H1 (cell line): ENCODE measurements at regions not wholly inside any gene's neighbourhood (a gene's known extent, or its start where the extent isn't known, plus 50 kb on each side); places are given as distances from the start of the nearest gene placed in this dataset.

Source experiments
- CTCF ChIA-PET: fragments of 300-600 bp; sonication (Branson Sonifier 250); formaldehyde crosslinking; loops from one replicate; lab custom pipeline; 2021; ENCODE audit not compliant: partially characterized antibody; lab: Charles Lee
- POLR2A ChIA-PET: fragments of 300-600 bp; sonication (Branson Sonifier 250); formaldehyde crosslinking; loops from one replicate; lab custom pipeline; 2021; ENCODE audit warnings: inconsistent platforms; ENCODE audit not compliant: partially characterized antibody; lab: Charles Lee
- DNase-seq, 2 experiments: peaks; one replicate each; pipeline versions ENCODE4 v3.0.0 to v3.0.0-alpha.2; 2010 to 2022; ENCODE audit warnings: low spot score in 2 of 2, low read depth in 1 of 2, mixed read lengths in 1 of 2
- FAIRE-seq: peaks from 2 replicates; lab custom pipeline; 2011; peaks lifted over from hg19 to GRCh38; lab: Jason Lieb, UNC
- H2AFZ ChIP-seq: 2 replicates; pipeline ENCODE4 v1.8.1; 2012; ENCODE audit warnings: low read length, inconsistent platforms
- H2AK5ac ChIP-seq: 2 replicates; pipeline ENCODE4 v1.6.1; 2013; ENCODE audit warnings: low read depth, low read length
- H2BK120ac ChIP-seq: replicated peaks from 2 replicates; pipeline ENCODE3; 2013; ENCODE audit warnings: low read depth, low read length, inconsistent platforms
- H2BK12ac ChIP-seq: 2 replicates; pipeline ENCODE4 v1.6.1; 2013; ENCODE audit warnings: low read depth, low read length
- H2BK15ac ChIP-seq: 2 replicates; pipeline ENCODE4 v1.6.1; 2013; ENCODE audit warnings: low read length
- H2BK20ac ChIP-seq: 2 replicates; pipeline ENCODE4 v1.6.1; 2013; ENCODE audit warnings: low read length
- H2BK5ac ChIP-seq: 2 replicates; pipeline ENCODE4 v1.6.1; 2013; ENCODE audit warnings: low read depth, low read length
- H3K14ac ChIP-seq: 2 replicates; pipeline ENCODE4 v1.6.1; 2013; ENCODE audit warnings: inconsistent platforms; ENCODE audit not compliant: insufficient read length
- H3K18ac ChIP-seq: 2 replicates; pipeline ENCODE4 v1.6.1; 2013; ENCODE audit warnings: low read length; ENCODE audit errors: extremely low read depth
- H3K23ac ChIP-seq: 2 replicates; pipeline ENCODE4 v1.6.1; 2013; ENCODE audit warnings: inconsistent platforms; ENCODE audit not compliant: insufficient read length
- H3K23me2 ChIP-seq: 2 replicates; pipeline ENCODE4 v1.6.1; 2013; ENCODE audit warnings: low read depth, low read length
- H3K27ac ChIP-seq: 2 replicates; pipeline ENCODE4 v1.6.1; 2011; ENCODE audit warnings: low read depth, low read length, inconsistent platforms
- H3K27me3 ChIP-seq, 4 experiments: replicated peaks in 1 of 4; 1 replicate in 1 of 4; 2 replicates in 3 of 4; pipeline versions ENCODE4 v1.6.1 to v1.8.1; 2011 to 2013; ENCODE audit warnings: low read length in 3 of 4, mild to moderate bottlenecking in 3 of 4, inconsistent platforms in 2 of 4, mixed read lengths in 2 of 4, moderate library complexity in 1 of 4; ENCODE audit not compliant: control insufficient read depth in 3 of 4, insufficient read depth in 3 of 4; ENCODE audit errors: extremely low read depth in 1 of 4
- H3K36me3 ChIP-seq, 4 experiments: 2 replicates each; pipeline versions ENCODE4 v1.6.1 to v1.8.1; 2011 to 2013; ENCODE audit warnings: mild to moderate bottlenecking in 4 of 4, low read length in 3 of 4, moderate library complexity in 2 of 4, control low read depth in 1 of 4, inconsistent platforms in 1 of 4; ENCODE audit not compliant: insufficient read depth in 4 of 4, control insufficient read depth in 2 of 4
- H3K4ac ChIP-seq: replicated peaks from 2 replicates; pipeline ENCODE3; 2013; ENCODE audit warnings: low read length, low read depth, mixed read lengths, inconsistent platforms; ENCODE audit not compliant: insufficient read length
- H3K4me1 ChIP-seq, 4 experiments: replicated peaks in 1 of 4; 1 replicate in 1 of 4; 2 replicates in 3 of 4; pipeline versions ENCODE4 v1.6.1 to v1.8.1; 2011 to 2013; ENCODE audit warnings: low read length in 3 of 4, inconsistent platforms in 2 of 4, mixed read lengths in 1 of 4; ENCODE audit not compliant: insufficient read depth in 4 of 4, control insufficient read depth in 3 of 4
- H3K4me2 ChIP-seq, 2 experiments: 2 replicates each; pipeline versions ENCODE4 v1.6.1 to v1.8.1; 2011 to 2013; ENCODE audit warnings: low read depth in 2 of 2, low read length in 2 of 2, control low read depth in 1 of 2, inconsistent platforms in 1 of 2, mild to moderate bottlenecking in 1 of 2; ENCODE audit not compliant: insufficient read depth in 1 of 2
- H3K4me3 ChIP-seq, 4 experiments: fragments of 200-600, 300-600 bp in 1 of 4; sonication (generic), shearing (Covaris generic), sonication (Bioruptor Twin) in 1 of 4; 2 replicates each; pipeline versions ENCODE4 v1.5.1 to v1.8.1; 2011 to 2016; ENCODE audit warnings: low read length in 4 of 4, low read depth in 3 of 4, control low read depth in 2 of 4, inconsistent platforms in 2 of 4, mild to moderate bottlenecking in 2 of 4, mixed read lengths in 1 of 4, moderate library complexity in 1 of 4; ENCODE audit not compliant: insufficient read depth in 2 of 4; ENCODE audit errors: extremely low read depth in 1 of 4
- H3K56ac ChIP-seq: replicated peaks from 2 replicates; pipeline ENCODE3; 2013; ENCODE audit warnings: low read depth, mild to moderate bottlenecking, mixed read lengths, low read length, inconsistent platforms; ENCODE audit not compliant: insufficient read length
- H3K79me1 ChIP-seq: 2 replicates; pipeline ENCODE4 v1.6.1; 2013; ENCODE audit warnings: low read depth, low read length, control low read depth
- H3K79me2 ChIP-seq, 2 experiments: 2 replicates each; pipeline versions ENCODE4 v1.6.1 to v1.8.1; 2012 to 2013; ENCODE audit warnings: low read length in 2 of 2, mild to moderate bottlenecking in 2 of 2, inconsistent platforms in 1 of 2; ENCODE audit not compliant: insufficient read depth in 2 of 2, control insufficient read depth in 1 of 2
- H3K9ac ChIP-seq, 4 experiments: replicated peaks in 1 of 4; 1 replicate in 1 of 4; 2 replicates in 3 of 4; pipeline versions ENCODE4 v1.6.1 to v1.8.1; 2011 to 2013; ENCODE audit warnings: low read depth in 3 of 4, low read length in 3 of 4, control low read depth in 2 of 4, mild to moderate bottlenecking in 2 of 4, moderate library complexity in 2 of 4, inconsistent platforms in 1 of 4; ENCODE audit errors: extremely low read depth in 1 of 4
- H3K9me3 ChIP-seq, 2 experiments: 2 replicates each; pipeline versions ENCODE4 v1.6.1 to v1.8.1; 2012 to 2013; ENCODE audit warnings: mild to moderate bottlenecking in 2 of 2, moderate library complexity in 2 of 2, control low read depth in 1 of 2, inconsistent platforms in 1 of 2, low read depth in 1 of 2, low read length in 1 of 2, mixed read lengths in 1 of 2; ENCODE audit not compliant: insufficient read depth in 2 of 2
- H4K20me1 ChIP-seq, 2 experiments: replicated peaks in 1 of 2; 2 replicates each; pipeline versions ENCODE3 to v1.8.1; 2011 to 2013; ENCODE audit warnings: inconsistent platforms in 2 of 2, low read length in 2 of 2, mild to moderate bottlenecking in 1 of 2; ENCODE audit not compliant: insufficient read depth in 2 of 2, control insufficient read depth in 1 of 2
- H4K5ac ChIP-seq: 2 replicates; pipeline ENCODE4 v1.6.1; 2013; ENCODE audit warnings: low read length, low read depth, mixed read lengths, inconsistent platforms; ENCODE audit not compliant: insufficient read length
- H4K8ac ChIP-seq: 2 replicates; pipeline ENCODE4 v1.8.0; 2013; ENCODE audit warnings: mild to moderate bottlenecking, moderate library complexity, low read length, inconsistent platforms; ENCODE audit not compliant: insufficient read depth; ENCODE audit errors: extremely low read depth
- H4K91ac ChIP-seq: replicated peaks from 2 replicates; pipeline ENCODE3; 2013; ENCODE audit warnings: low read length, mixed read lengths, inconsistent platforms; ENCODE audit not compliant: insufficient read length
- ATF2 ChIP-seq: IDR thresholded peaks from 2 replicates; pipeline ENCODE4 v1.6.1; 2012; ENCODE audit warnings: low read length, inconsistent platforms
- BRCA1 ChIP-seq: IDR thresholded peaks from 2 replicates; pipeline ENCODE4 v1.6.1; 2012; ENCODE audit warnings: low read depth, low read length, improper control_type of control experiment
- CBX8 ChIP-seq: fragments of 300-800, 300-1000 bp; sonication (generic); IDR thresholded peaks from 2 replicates; pipeline ENCODE4 v1.7.1; 2016; ENCODE audit warnings: low read depth, low read length, borderline replicate concordance
- CEBPB ChIP-seq: IDR thresholded peaks from 2 replicates; pipeline ENCODE4 v1.6.1; 2012; ENCODE audit warnings: low read depth, low read length
- CREB1 ChIP-seq: IDR thresholded peaks from 2 replicates; pipeline ENCODE4 v1.6.1; 2012; ENCODE audit warnings: inconsistent platforms
- EGR1 ChIP-seq: IDR thresholded peaks from 2 replicates; pipeline ENCODE4 v1.6.1; 2011; ENCODE audit warnings: low read depth, low read length, borderline replicate concordance
- POLR2A ChIP-seq, 2 experiments: IDR thresholded peaks; 1 replicate in 1 of 2; 2 replicates in 1 of 2; pipeline ENCODE4 v1.6.1; 2011; ENCODE audit warnings: low read depth in 2 of 2, low read length in 2 of 2, mild to moderate bottlenecking in 2 of 2; ENCODE audit errors: control extremely low read depth in 1 of 2
- SP2 ChIP-seq: IDR thresholded peaks from 2 replicates; pipeline ENCODE4 v1.6.1; 2012; ENCODE audit warnings: mild to moderate bottlenecking, low read length, inconsistent platforms
- WGBS, 2 experiments: shearing (Covaris generic) in 1 of 2; methylation state at CpG; one replicate each; pipeline versions ENCODE4 v1.1.6 to v1.1.7; 2013 to 2015; ENCODE audit warnings: low lambda C conversion rate in 2 of 2, mixed read lengths in 2 of 2, inconsistent platforms in 1 of 2, low coverage in 1 of 2, missing lambda C conversion rate in 1 of 2; ENCODE audit not compliant: insufficient replicate concordance in 2 of 2, insufficient coverage in 1 of 2, insufficient read length in 1 of 2; ENCODE audit errors: extremely low coverage in 1 of 2, missing lambda C conversion rate in 1 of 2; 5-methylcytosine and 5-hydroxymethylcytosine counted together
- TF ChIP-seq, protein P1 (sequence below): IDR thresholded peaks from 2 replicates; pipeline ENCODE4 v1.6.1; 2011; ENCODE audit warnings: low read depth, mild to moderate bottlenecking, low read length; ENCODE audit not compliant: insufficient read depth

- Histone ChIP-seq H3K23ac (no peak overlapping the region), H4K5ac (no peak overlapping the region), H3K36me3 (no peaks in the 10 kb centered on the region), H3K18ac (no peak overlapping the region), H2BK20ac (no peak overlapping the region), H4K8ac (no peak overlapping the region), H3K27me3 (no peaks in the 10 kb centered on the region), H4K91ac (no peak overlapping the region), H2BK5ac (no peak overlapping the region), H2AFZ (no peak overlapping the region), H3K4ac (no peak overlapping the region), H2BK15ac (no peak overlapping the region), H3K79me1 (no peaks in the 10 kb centered on the region), H3K4me3 (no peak overlapping the region), H3K23me2 (no peaks in the 10 kb centered on the region), H2BK12ac (no peak overlapping the region), H3K14ac (no peak overlapping the region), H3K4me1 (peaks cover 0 to 6% (median 0%) of the 10 kb centered on the region in 4 experiments; a peak in 1 of 7 replicates), H3K27ac (no peak overlapping the region), H2BK120ac (no peak overlapping the region), H3K56ac (no peak overlapping the region), H3K79me2 (no peaks in the 10 kb centered on the region), H2AK5ac (no peak overlapping the region), H3K4me2 (no peak overlapping the region), H3K9me3 (no peaks in the 10 kb centered on the region), H3K9ac (no peak overlapping the region), H4K20me1 (no peaks in the 10 kb centered on the region)
- ChIA-PET CTCF (interaction anchor here (1.3 kb wide), 1 partner anchor 36 kb away, joined by 3 read pairs; no protein-coding TSS in a partner anchor), POLR2A (no interaction called here)
- TF ChIP-seq CEBPB (no peak), BRCA1 (no peak), CBX8 (no peak), ATF2 (no peak), POLR2A (IDR thresholded peaks at IDR 0.05; ENCODE audit: control extremely low read depth in 1 of 2, low read depth in 2 of 2, low read length in 2 of 2) (no peak), EGR1 (no peak), CREB1 (no peak), SP2 (no peak)
- TF ChIP-seq, protein P1, sequence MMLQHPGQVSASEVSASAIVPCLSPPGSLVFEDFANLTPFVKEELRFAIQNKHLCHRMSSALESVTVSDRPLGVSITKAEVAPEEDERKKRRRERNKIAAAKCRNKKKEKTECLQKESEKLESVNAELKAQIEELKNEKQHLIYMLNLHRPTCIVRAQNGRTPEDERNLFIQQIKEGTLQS, result no peak
- WGBS, 2 experiments, result 88% methylated on average over 8 of the region's 8 CpGs; no CpG with 5 or more reads in 1 of the 2 experiments
- FAIRE-seq (no peak), DNase-seq (no peak)
Observed at GRCh38 chr7:50178166-50178565, 85.1 kb upstream of the ZPBP start.
